Aorta (tissue), 5 donors: ENCODE measurements at regions not wholly inside any gene's neighbourhood (a gene's known extent, or its start where the extent isn't known, plus 50 kb on each side); places are given as distances from the start of the nearest gene placed in this dataset.

Experiments
- ATAC-seq: fragments of 200-7000 bp; cut with Tn5 transposase; one replicate; pipeline ENCODE4 v1.9.1; 2022; ENCODE audit warnings: moderate library complexity; ENCODE audit not compliant: low FRiP score
- DNase-seq, 2 donors: peaks; one replicate each; pipeline ENCODE4 v3.0.0-alpha.2; 2020
- H3K27ac ChIP-seq, 2 donors: one replicate each; pipeline ENCODE4 v1.5.1; 2013; ENCODE audit warnings: low read length in 2 of 2, mild to moderate bottlenecking in 2 of 2, moderate library complexity in 2 of 2, control low read depth in 1 of 2, inconsistent platforms in 1 of 2, low read depth in 1 of 2
- H3K27me3 ChIP-seq, 2 donors: one replicate each; pipeline ENCODE4 v1.6.1; 2013; ENCODE audit warnings: control low read depth in 1 of 2, low read length in 1 of 2, mild to moderate bottlenecking in 1 of 2, moderate library complexity in 1 of 2; ENCODE audit not compliant: insufficient read depth in 2 of 2, control insufficient read depth in 1 of 2
- H3K36me3 ChIP-seq, 2 donors: one replicate each; pipeline ENCODE4 v1.6.1; 2013; ENCODE audit warnings: control low read depth in 1 of 2, low read length in 1 of 2, mild to moderate bottlenecking in 1 of 2; ENCODE audit not compliant: insufficient read depth in 2 of 2, control insufficient read depth in 1 of 2
- H3K4me1 ChIP-seq, 2 donors: one replicate each; pipeline ENCODE4 v1.6.1; 2013; ENCODE audit warnings: low read length in 2 of 2, control low read depth in 1 of 2, mild to moderate bottlenecking in 1 of 2, moderate library complexity in 1 of 2; ENCODE audit not compliant: insufficient read depth in 2 of 2, control insufficient read depth in 1 of 2
- H3K4me3 ChIP-seq, 2 donors: one replicate each; pipeline ENCODE4 v1.5.1; 2013; ENCODE audit warnings: low read length in 2 of 2, control low read depth in 1 of 2, mild to moderate bottlenecking in 1 of 2
- H3K9me3 ChIP-seq: one replicate; pipeline ENCODE4 v1.6.1; 2013; ENCODE audit warnings: mild to moderate bottlenecking, low read length; ENCODE audit not compliant: control insufficient read depth
- WGBS, 2 donors: extraction: QIAGEN DNeasy Blood & Tissue Kit; methylation state at CpG; one replicate each; pipeline ENCODE4 v1.1.7; 2013; 5-methylcytosine and 5-hydroxymethylcytosine counted together
- intact Hi-C, 2 donors: fragments of 100-400 bp; cut with DNase I; formaldehyde crosslinking; loops; one replicate each; pipeline versions ENCODE4 v1.14.2 to v1.15.0; 2022
- donor health status: healthy with polysubstance abuse.
- donor health status: Bipolar disorder and iron deficiency.
- donor health status: DM: no; HTN: no; CAD: no.
- donor health status: DM: no; HTN: no; CAD: no.
- donor health status: DM: yes; HTN: yes; CAD: no.

GRCh38 chr12:127550271-127550670 lies 716.7 kb upstream of the TMEM132C start:
- 62 to 75% methylated on average over 8 of the region's 8 CpGs for WGBS, 2 donors
- DNase-seq, result no peak
- Histone ChIP-seq H3K9me3 (peaks cover 2% of the 10 kb centered on the region), H3K27me3 (no peaks in the 10 kb centered on the region), H3K4me1 (no peaks in the 10 kb centered on the region), H3K27ac (no peak overlapping the region), H3K4me3 (no peak overlapping the region), H3K36me3 (no peaks in the 10 kb centered on the region)
- intact Hi-C loops, result no loop called here
- no peak for ATAC-seq

- Histone ChIP-seq H3K4me1 (no peaks in the 10 kb centered on the region), H3K36me3 (no peaks in the 10 kb centered on the region), H3K4me3 (no peak overlapping the region), H3K27ac (no peak overlapping the region), H3K27me3 (no peaks in the 10 kb centered on the region), H3K9me3 (peaks cover 2% of the 10 kb centered on the region)
- no peak for DNase-seq
- no peak for ATAC-seq
- 96% methylated on average over 1 of the region's 1 CpG for WGBS, 2 donors
- intact Hi-C loops, result no loop called here
These were observed 714.1 kb upstream of the TMEM132C start for GRCh38 chr12:127552838-127553237.

- peaks cover 2% of the 10 kb centered on the region for H3K9me3 ChIP-seq
- intact Hi-C loops, result no loop called here
- H3K4me1 ChIP-seq, result no peaks in the 10 kb centered on the region
- no peak overlapping the region for H3K4me3 ChIP-seq
- no peak overlapping the region for H3K27ac ChIP-seq
- 90 to 91% methylated on average over 4 of the region's 4 CpGs for WGBS, 2 donors
- DNase-seq (no peak), ATAC-seq (no peak)
- H3K36me3 ChIP-seq, result no peaks in the 10 kb centered on the region
- H3K27me3 ChIP-seq, result no peaks in the 10 kb centered on the region
These were observed 711.9 kb upstream of the TMEM132C start for GRCh38 chr12:127555071-127555470.

DNA sequence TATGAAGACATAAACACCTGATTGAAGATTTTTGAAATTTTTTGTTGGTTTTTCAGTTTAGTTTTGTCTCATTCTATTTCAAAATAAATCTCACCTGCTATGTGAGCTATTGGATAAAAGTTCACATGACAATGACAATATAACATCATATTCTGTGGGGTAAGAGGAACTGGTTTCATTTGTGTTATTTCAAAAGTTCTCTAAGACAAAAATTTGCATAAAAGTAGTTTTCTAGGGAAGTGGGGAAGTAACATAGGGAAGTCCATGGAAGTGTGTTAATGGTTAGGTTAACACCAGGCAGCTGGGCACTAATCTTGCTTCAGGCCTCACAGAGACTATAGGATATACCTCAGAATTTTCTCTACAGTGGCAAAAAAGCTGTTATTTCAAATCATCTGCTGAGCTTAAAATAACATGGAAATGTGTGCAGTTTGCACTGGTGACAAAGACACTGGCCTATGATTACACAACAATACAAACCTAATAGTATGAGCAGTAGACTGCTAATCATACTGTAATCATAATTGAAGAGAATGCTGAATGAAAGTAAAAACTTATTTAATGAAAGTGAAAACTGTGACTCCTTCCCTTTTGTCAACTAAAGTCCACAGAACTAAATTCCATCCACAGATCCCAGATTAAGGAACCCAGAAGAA lies 710.6 kb upstream of the TMEM132C start:
- Histone ChIP-seq H3K36me3 (no peaks in the 10 kb centered on the region), H3K4me1 (no peaks in the 10 kb centered on the region), H3K4me3 (no peak overlapping the region), H3K27ac (no peak overlapping the region), H3K27me3 (no peaks in the 10 kb centered on the region), H3K9me3 (peaks cover under 1% of the 10 kb centered on the region)
- no peak for DNase-seq
- intact Hi-C loops, result no loop called here
- ATAC-seq, result no peak

DNA sequence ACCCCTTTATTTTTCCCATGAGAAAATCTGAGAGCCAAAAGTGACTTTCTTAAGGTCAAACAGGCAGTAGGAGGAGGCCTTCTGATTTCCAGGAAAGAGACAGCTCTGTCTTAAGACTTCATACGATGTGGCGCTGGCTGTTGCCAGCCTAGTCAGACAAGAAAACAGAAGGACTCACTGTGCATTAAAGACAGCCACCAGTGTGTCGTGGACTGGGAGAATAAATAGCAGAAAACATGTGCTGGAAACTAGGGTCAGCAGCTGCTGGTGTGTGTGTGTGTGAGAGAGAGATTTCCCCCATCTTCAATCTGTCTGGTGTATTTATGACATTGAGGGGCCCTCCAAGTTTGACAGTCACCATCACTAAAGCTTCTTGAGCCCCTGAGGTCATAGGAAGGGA lies 708.6 kb upstream of the TMEM132C start:
- H3K36me3 ChIP-seq, result no peaks in the 10 kb centered on the region
- WGBS, 2 donors, result 72 to 75% methylated on average over 3 of the region's 3 CpGs
- no peak overlapping the region for H3K27ac ChIP-seq
- H3K4me3 ChIP-seq, result no peak overlapping the region
- no peaks in the 10 kb centered on the region for H3K27me3 ChIP-seq
- intact Hi-C loops, result no loop called here
- H3K4me1 ChIP-seq, result no peaks in the 10 kb centered on the region
- no peak for DNase-seq
- H3K9me3 ChIP-seq, result no peaks in the 10 kb centered on the region
- no peak for ATAC-seq

- no peaks in the 10 kb centered on the region for H3K27me3 ChIP-seq
- DNase-seq (peak; percentile 74 to 78), ATAC-seq (no peak)
- H3K4me1 ChIP-seq, result no peaks in the 10 kb centered on the region
- no peaks in the 10 kb centered on the region for H3K9me3 ChIP-seq
- H3K4me3 ChIP-seq, result no peak overlapping the region
- 42 to 45% methylated on average over 12 of the region's 12 CpGs for whole genome bisulfite sequencing, 2 donors
- H3K27ac ChIP-seq, result no peak overlapping the region
- intact Hi-C loops, result no loop called here
- H3K36me3 ChIP-seq, result no peaks in the 10 kb centered on the region
These were observed 707.5 kb upstream of the TMEM132C start for GRCh38 chr12:127559349-127560040.

- Histone ChIP-seq H3K36me3 (no peaks in the 10 kb centered on the region), H3K4me1 (no peaks in the 10 kb centered on the region), H3K9me3 (no peaks in the 10 kb centered on the region), H3K27me3 (no peaks in the 10 kb centered on the region), H3K4me3 (no peak overlapping the region), H3K27ac (no peak overlapping the region)
- no peak for DNase-seq
- ATAC-seq, result no peak
- intact Hi-C loops, result no loop called here
- WGBS, 2 donors, result 97 to 98% methylated on average over 4 of the region's 4 CpGs
These were observed 706.9 kb upstream of the TMEM132C start for GRCh38 chr12:127560041-127560478.

GRCh38 chr12:127562816-127563215 lies 704.2 kb upstream of the TMEM132C start:
- H3K4me3 ChIP-seq, result no peak overlapping the region
- H3K27me3 ChIP-seq, result no peaks in the 10 kb centered on the region
- no peaks in the 10 kb centered on the region for H3K4me1 ChIP-seq
- WGBS, 2 donors, result 49 to 62% methylated on average over 2 of the region's 2 CpGs
- no peak overlapping the region for H3K27ac ChIP-seq
- ATAC-seq, result no peak
- H3K9me3 ChIP-seq, result no peaks in the 10 kb centered on the region
- intact Hi-C loops, result no loop called here
- no peaks in the 10 kb centered on the region for H3K36me3 ChIP-seq
- no peak for DNase-seq

DNA sequence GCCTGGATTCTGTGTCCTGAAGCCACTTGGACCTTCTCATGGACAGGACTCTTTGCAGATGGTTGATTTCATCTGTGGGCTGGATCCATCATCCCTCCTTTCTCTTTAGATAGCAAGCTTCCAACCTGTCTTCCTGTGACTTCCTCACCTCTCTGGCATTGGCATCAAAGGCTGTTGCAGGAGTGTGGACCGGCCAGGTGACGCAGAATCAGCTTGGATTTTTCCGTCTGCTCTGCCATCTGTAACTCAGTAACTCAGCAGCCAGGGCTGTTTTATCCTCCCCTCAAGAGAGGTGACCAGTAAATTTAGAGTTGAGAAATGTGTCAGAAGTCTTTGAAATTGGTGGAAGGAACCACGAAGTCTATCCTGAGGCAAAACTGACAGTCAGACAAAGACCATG lies 701.7 kb upstream of the TMEM132C start:
- intact Hi-C loops, result no loop called here
- Histone ChIP-seq H3K27me3 (no peaks in the 10 kb centered on the region), H3K9me3 (no peaks in the 10 kb centered on the region), H3K36me3 (no peaks in the 10 kb centered on the region), H3K4me1 (no peaks in the 10 kb centered on the region), H3K4me3 (no peak overlapping the region), H3K27ac (no peak overlapping the region)
- DNase-seq (no peak), ATAC-seq (no peak)
- 92% methylated on average over 4 of the region's 4 CpGs for WGBS, 2 donors
